GM10266 (cell line): ENCODE measurements at regions not wholly inside any gene's neighbourhood (a gene's known extent, or its start where the extent isn't known, plus 50 kb on each side); places are given as distances from the start of the nearest gene placed in this dataset.

Experiments
- DNase-seq: peaks from one replicate; pipeline ENCODE4 v3.0.0; 2012; ENCODE audit errors: extremely low spot score
- TF ChIP-seq, protein P1 (sequence below): IDR thresholded peaks from 2 replicates; pipeline ENCODE4 v1.5.1; 2012; ENCODE audit warnings: mild to moderate bottlenecking, low read depth; ENCODE audit not compliant: control insufficient read depth, insufficient read depth; ENCODE audit errors: missing control alignments

DNA sequence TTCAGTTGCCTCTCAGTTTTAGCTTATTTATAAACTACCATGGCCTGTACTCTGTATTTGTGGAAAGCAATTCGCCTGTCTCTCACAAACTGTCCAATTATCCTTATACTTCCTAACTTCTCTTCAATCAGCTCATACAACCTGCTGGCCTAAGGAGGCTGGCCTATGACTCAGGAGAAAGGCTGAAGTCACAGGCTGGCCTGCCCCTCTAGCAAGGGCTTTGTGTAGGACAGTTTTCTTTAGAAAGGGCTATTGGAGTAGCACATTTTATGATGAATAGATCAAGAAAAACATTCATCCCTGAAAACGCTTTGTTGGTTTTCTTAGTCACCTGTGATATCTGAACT is 988.7 kb upstream of the ARRDC3 start:
- no peak for DNase-seq
- TF ChIP-seq, protein P1, sequence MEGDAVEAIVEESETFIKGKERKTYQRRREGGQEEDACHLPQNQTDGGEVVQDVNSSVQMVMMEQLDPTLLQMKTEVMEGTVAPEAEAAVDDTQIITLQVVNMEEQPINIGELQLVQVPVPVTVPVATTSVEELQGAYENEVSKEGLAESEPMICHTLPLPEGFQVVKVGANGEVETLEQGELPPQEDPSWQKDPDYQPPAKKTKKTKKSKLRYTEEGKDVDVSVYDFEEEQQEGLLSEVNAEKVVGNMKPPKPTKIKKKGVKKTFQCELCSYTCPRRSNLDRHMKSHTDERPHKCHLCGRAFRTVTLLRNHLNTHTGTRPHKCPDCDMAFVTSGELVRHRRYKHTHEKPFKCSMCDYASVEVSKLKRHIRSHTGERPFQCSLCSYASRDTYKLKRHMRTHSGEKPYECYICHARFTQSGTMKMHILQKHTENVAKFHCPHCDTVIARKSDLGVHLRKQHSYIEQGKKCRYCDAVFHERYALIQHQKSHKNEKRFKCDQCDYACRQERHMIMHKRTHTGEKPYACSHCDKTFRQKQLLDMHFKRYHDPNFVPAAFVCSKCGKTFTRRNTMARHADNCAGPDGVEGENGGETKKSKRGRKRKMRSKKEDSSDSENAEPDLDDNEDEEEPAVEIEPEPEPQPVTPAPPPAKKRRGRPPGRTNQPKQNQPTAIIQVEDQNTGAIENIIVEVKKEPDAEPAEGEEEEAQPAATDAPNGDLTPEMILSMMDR = no peak

DNA sequence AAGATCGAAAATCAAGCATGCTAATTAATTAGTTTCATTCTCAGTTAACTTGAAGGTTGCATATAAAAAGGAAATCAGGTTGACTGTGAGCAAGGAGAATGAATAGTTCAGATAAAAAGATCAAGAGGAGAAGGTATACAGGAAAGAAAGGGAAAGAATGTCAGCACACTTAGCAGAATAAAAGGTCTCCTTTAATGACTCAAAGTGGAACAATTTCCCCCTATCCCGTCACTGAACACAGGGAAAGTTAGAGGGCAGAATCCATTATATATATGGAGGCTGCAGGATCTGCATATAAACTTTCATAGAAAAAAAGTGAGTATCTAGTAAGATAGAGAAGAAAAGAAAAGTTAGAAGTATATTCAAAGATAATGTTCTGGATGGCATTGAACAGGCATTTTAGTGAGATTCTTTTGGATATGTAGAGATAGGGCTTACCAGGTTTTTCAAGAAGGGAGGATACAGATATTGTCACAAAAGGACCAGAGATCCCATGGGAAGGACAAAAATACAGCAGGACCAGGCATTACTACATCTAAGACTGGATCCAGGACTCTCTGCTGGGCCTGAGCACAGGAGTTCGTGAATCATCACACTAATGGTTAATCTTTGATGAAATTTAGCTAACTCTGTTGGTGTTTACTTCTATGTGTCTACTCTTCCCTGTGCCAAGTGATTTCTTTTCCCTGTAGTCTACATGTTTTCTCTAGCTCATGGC is 988.2 kb upstream of the ARRDC3 start:
- no peak for DNase-seq
- TF ChIP-seq, protein P1 = no peak

DNA sequence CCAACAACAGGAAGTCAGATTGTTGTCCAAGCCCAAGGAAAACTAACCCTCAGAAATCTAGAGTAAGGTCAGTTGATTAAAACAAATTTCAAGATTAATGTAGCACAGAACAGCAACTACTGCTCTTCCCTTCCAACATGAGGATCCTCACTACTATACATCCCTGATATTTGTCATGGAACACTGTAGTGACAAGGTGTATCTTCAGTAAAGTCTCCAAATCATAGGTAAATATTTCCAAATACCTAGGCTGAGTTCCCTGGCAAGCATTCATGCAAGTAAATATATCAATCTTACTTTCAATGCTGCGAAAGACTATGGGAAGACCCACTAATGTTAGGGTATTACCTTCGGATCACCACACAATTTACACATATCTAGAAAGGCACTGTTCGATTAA is 986.9 kb upstream of the ARRDC3 start:
- no peak for DNase-seq
- TF ChIP-seq, protein P1 = no peak

DNA sequence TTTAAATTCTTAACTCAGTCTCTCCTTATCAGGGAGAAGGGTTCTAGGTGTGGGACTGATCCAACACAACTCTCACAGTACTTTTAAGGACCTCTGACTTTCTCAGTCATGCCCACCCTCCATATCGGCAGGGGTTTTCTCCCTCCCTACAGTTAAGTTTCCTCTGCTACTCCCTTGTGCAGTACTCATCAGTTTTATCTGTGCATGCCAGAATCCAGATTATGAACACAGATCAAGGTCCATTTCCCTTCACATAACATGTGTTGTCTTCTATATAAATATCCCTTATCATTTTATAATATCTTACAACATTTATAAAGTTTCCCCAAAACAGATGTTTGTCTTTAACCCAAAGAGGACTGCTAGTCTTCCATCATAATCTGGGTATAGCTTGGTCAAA is 986.5 kb upstream of the ARRDC3 start:
- TF ChIP-seq, protein P1 = no peak
- DNase-seq = no peak

DNA sequence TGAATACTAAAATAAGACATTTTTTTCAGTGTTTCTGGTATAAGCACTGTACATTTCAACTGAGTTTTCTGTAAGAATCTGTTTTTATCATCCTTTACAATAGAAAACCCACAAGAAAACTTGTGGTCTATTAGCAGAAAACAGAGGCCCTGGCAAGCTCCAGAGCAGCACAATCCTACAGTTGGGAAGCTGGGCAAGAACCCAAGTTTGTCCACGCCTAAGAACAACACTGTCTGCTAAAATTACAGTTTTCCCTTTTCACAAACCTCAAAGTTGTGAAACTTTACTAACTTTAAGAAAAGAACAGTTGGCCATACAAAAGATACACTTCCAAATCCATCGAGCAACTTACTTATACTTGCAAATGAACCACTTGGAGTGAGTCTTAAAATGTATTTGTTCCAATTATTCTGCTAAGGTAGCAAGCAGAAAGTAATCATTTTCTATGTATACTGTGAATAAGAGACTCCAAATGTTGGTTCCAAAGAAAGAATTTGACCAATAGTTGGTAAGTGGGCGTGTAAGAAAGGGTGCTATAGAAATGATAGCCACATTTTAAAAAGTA is 982.0 kb upstream of the ARRDC3 start:
- no peak for DNase-seq
- TF ChIP-seq, protein P1 = no peak

DNA sequence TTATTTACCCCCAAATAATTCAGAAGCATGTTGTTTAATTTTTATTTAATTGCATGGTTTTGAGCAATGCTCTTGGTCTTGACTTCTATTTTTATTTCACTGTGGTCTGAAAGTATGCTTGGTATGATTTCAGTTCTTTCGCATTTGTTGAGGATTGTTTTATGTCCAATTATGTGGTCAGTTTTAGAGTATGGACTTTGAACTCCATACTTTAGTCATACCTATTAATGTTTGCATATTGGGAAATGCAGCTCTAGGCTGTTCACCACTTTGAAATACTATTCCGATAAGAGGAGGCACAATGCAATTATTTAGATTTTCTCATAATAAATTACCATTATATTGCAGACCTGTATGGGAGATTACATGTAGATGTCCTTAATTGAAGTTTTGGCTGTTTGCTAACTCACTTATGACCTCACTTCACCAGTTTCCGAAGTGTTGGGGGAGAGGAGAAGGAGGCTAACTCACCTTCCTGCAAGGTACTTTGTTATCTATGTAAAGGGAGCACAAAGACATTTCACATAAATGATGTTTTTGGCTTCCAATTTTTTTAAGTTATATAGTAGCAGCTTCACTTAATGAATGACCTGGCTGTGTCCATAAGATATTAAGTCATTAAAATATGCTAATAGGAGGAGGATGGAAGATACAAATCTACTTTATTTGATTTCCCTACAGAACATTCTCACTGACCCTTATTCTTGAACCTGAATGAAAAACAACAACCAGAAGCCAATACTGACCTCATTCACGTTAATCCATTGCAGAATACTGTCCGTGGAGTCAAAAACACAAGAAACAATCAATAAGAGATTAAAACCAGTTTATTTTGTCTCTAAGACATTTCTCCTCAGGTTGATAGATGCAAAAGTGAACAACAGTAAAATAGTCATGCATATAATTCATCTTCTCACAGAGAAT is 970.3 kb upstream of the ARRDC3 start:
- TF ChIP-seq, protein P1 = no peak
- DNase-seq = no peak
